ENCODE measurements at regions not wholly inside any gene's neighbourhood (a gene's known extent, or its start where the extent isn't known, plus 50 kb on each side); places are given as distances from the start of the nearest gene placed in this dataset.
A peak's percentile ranks its signal among the peaks of the same experiment; 100 is the strongest.

DNA sequence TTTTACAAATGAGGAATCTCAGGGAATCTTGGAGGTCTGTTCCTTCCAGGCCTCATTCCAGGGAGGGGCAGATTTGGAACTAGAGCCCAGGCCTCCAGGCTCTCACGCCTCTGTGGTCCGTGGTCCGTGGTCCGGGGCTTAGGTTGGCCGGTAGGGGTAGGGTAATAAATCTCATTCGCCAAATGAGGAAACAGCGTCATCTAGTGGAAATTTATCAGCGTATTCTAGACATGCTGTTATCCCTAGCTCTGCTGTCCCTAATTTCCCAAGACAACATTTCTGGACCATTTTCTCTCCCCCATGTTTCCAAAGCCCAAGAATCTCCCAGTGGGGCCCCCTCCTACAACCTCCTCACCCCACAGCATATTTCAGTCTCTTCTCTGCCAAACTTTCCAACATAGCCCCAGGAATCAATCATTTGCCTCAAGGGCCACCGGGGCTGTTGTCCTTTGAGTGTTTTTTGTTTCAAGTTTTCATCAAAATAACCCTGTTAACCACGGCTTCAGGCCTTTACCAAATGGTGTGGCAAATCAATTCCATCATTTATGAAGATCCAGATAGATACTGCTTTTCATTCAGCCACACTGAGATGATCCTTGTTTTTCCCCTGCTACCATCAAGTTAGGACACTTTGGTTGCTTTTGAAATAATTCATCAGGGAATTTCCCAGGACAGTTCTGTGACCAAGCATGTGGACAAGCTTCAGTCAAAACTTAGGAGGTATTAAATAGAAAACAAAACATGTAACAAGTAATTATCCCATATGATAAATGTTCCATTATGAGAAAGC lies 126.8 kb downstream of the ALDH8A1 start:
- H3K27me3 ChIP-seq (ENCODE audit: control insufficient read depth in 2 of 2, insufficient read depth in 2 of 2, low read length in 2 of 2): peaks cover 11% of the 10 kb centered on the region in 2 experiments
- no peaks in the 10 kb centered on the region for H3K36me3 ChIP-seq (ENCODE audit: control insufficient read depth, insufficient read depth, low read length)
- CTCF ChIA-PET (ENCODE audit: low intra/inter-chr PET ratio): interaction anchor here (0.6 to 6.0 kb wide), 12 partner anchors 11 to 890 kb away, joined by 3 to 53 read pairs (median 4); no protein-coding TSS in a partner anchor
- POLR2A ChIA-PET: interaction anchor here (0.7 to 1.4 kb wide), 6 partner anchors 12 to 649 kb away, joined by 3 to 5 read pairs (median 4); no protein-coding TSS in a partner anchor
- no peak overlapping the region for H3K27ac ChIP-seq (ENCODE audit: extremely low read depth, low read depth, low read length)
- H3K9me1 ChIP-seq (ENCODE audit: control insufficient read depth, insufficient read depth, low read length): no peaks in the 10 kb centered on the region
- no peak overlapping the region for H3K4me3 ChIP-seq
- no peak overlapping the region for H2AFZ ChIP-seq (ENCODE audit: low read depth, low read length)
- H3K4me1 ChIP-seq (replicated peaks in 1 of 2; ENCODE audit: control insufficient read depth in 2 of 2, insufficient read depth in 2 of 2, low read length in 2 of 2): no peaks in the 10 kb centered on the region
- DNase-seq (ENCODE audit: extremely low read depth in 1 of 4, low spot score in 3 of 4): peak; percentile 73 to 86 (median 78)
- H4K20me1 ChIP-seq (replicated peaks; ENCODE audit: control insufficient read depth, insufficient read depth, low read length): no peaks in the 10 kb centered on the region
- no peak overlapping the region for H3K9ac ChIP-seq (ENCODE audit: insufficient read depth in 1 of 2, low read depth in 2 of 2, low read length in 2 of 2)
- H3K9me3 ChIP-seq (replicated peaks; ENCODE audit: control insufficient read depth, insufficient read depth, low read depth, low read length): no peaks in the 10 kb centered on the region; the same call in 1 of the 2 replicates
- no peaks in the 10 kb centered on the region for H3K79me2 ChIP-seq (ENCODE audit: control insufficient read depth, insufficient read depth, low read length)
- H3K4me2 ChIP-seq (ENCODE audit: insufficient read depth, low read length): no peak overlapping the region
- in situ Hi-C loops (cut with MboI): loop anchor here (5.0 kb wide), 1 partner anchor 651 kb away; no protein-coding TSS in a partner anchor
- intact Hi-C loops (cut with micrococcal nuclease): loop anchor here (1.0 to 10.0 kb wide), 8 partner anchors 59 to 898 kb away; no protein-coding TSS in a partner anchor
- FAIRE-seq: peak; percentile 88
- WGBS (ENCODE audit: insufficient coverage, low coverage, missing lambda C conversion rate): 3% methylated on average over 10 of the region's 10 CpGs
- no TSS peak for BruUV-seq (replicated peaks)
- peak; percentile 100 for ATAC-seq
- TF ChIP-seq NCOA4 (IDR thresholded peaks at IDR 0.05; ENCODE audit: partially characterized antibody): no peak
- TF ChIP-seq NR2F6 (CRISPR knock-in tag; IDR thresholded peaks at IDR 0.05): no peak
- no peak for TF ChIP-seq HCFC1 (IDR thresholded peaks at IDR 0.05; ENCODE audit: low read depth, low read length)
- no peak for TF ChIP-seq MTA3 (IDR thresholded peaks at IDR 0.05; ENCODE audit: borderline replicate concordance)
- TF ChIP-seq TAL1 (IDR thresholded peaks at IDR 0.05): no peak
- no peak for TF ChIP-seq U2AF2 (optimal IDR thresholded peaks at IDR 0.05; ENCODE audit: low read depth, low read length)
- no peak for TF ChIP-seq SPI1 (IDR thresholded peaks at IDR 0.05; ENCODE audit: borderline replicate concordance, low read depth, low read length)
- TF ChIP-seq, protein P1, sequence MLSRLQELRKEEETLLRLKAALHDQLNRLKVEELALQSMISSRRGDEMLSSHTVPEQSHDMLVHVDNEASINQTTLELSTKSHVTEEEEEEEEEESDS (CRISPR knock-in tag; IDR thresholded peaks at IDR 0.05): no peak
- TF ChIP-seq, protein P2, sequence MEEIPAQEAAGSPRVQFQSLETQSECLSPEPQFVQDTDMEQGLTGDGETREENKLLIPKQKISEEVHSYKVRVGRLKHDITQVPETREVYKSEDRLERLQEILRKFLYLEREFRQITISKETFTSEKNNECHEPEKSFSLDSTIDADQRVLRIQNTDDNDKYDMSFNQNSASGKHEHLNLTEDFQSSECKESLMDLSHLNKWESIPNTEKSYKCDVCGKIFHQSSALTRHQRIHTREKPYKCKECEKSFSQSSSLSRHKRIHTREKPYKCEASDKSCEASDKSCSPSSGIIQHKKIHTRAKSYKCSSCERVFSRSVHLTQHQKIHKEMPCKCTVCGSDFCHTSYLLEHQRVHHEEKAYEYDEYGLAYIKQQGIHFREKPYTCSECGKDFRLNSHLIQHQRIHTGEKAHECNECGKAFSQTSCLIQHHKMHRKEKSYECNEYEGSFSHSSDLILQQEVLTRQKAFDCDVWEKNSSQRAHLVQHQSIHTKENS (CRISPR knock-in tag; IDR thresholded peaks at IDR 0.05): no peak
- peak in 1 of 2 experiments; percentile 38; a peak in 1 of 4 replicates for TF ChIP-seq MAZ (CRISPR knock-in tag; conservative IDR thresholded peaks at IDR 0.05 in 1 of 2, IDR thresholded peaks at IDR 0.05 in 1 of 2)
- TF ChIP-seq L3MBTL2 (IDR thresholded peaks at IDR 0.05): peak; percentile 30; the same call in 1 of the 2 replicates
- no peak for TF ChIP-seq KAT7 (CRISPR knock-in tag; IDR thresholded peaks at IDR 0.05; ENCODE audit: borderline replicate concordance)
- no peak for TF ChIP-seq DDX20 (tag; IDR thresholded peaks at IDR 0.05; ENCODE audit: low read depth)
- no peak for TF ChIP-seq SAP30 (IDR thresholded peaks at IDR 0.05; ENCODE audit: borderline replicate concordance, insufficient read depth, low read depth, low read length, poor library complexity, severe bottlenecking)
- TF ChIP-seq, protein P3, sequence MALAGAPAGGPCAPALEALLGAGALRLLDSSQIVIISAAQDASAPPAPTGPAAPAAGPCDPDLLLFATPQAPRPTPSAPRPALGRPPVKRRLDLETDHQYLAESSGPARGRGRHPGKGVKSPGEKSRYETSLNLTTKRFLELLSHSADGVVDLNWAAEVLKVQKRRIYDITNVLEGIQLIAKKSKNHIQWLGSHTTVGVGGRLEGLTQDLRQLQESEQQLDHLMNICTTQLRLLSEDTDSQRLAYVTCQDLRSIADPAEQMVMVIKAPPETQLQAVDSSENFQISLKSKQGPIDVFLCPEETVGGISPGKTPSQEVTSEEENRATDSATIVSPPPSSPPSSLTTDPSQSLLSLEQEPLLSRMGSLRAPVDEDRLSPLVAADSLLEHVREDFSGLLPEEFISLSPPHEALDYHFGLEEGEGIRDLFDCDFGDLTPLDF (CRISPR knock-in tag; IDR thresholded peaks at IDR 0.05): no peak
- TF ChIP-seq CAMTA2 (CRISPR knock-in tag; conservative IDR thresholded peaks at IDR 0.05): no peak
- peak; percentile 38; the same call in 1 of the 2 replicates for TF ChIP-seq RB1 (IDR thresholded peaks at IDR 0.05; ENCODE audit: low read depth)
- no peak for TF ChIP-seq NCOA2 (IDR thresholded peaks at IDR 0.05; ENCODE audit: partially characterized antibody in 2 of 2)
- TF ChIP-seq NCOR1 (IDR thresholded peaks at IDR 0.05): no peak
